ENCODE measurements at regions not wholly inside any gene's neighbourhood (a gene's known extent, or its start where the extent isn't known, plus 50 kb on each side); places are given as distances from the start of the nearest gene placed in this dataset.
A peak's percentile ranks its signal among the peaks of the same experiment; 100 is the strongest.

GRCh38 chr21:21668198-21668597 lies 670.0 kb downstream of the NCAM2 start:
- ATAC-seq = no peak
- DNase-seq = no peak
- no peak overlapping the region for H3K4me3 Mint-ChIP-seq
- no peaks in the 10 kb centered on the region for H3K4me1 Mint-ChIP-seq
- H3K36me3 Mint-ChIP-seq (ENCODE audit: low read depth) = no peaks in the 10 kb centered on the region
- POLR2A ChIA-PET = no interaction called here
- peaks cover 6% of the 10 kb centered on the region for H3K9me3 Mint-ChIP-seq (ENCODE audit: low read depth)
- H3K27ac Mint-ChIP-seq = no peak overlapping the region
- CTCF ChIA-PET = no interaction called here
- intact Hi-C loops (cut with DNase I, micrococcal nuclease) = no loop called here
- no peaks in the 10 kb centered on the region for H3K27me3 Mint-ChIP-seq

- CTCF ChIA-PET = interaction anchor here (0.6 kb wide), 1 partner anchor 123 kb away, joined by 3 read pairs; no protein-coding TSS in a partner anchor
- no peaks in the 10 kb centered on the region for H3K36me3 Mint-ChIP-seq (ENCODE audit: low read depth)
- no peaks in the 10 kb centered on the region for H3K4me1 Mint-ChIP-seq
- intact Hi-C loops (cut with DNase I, micrococcal nuclease) = no loop called here
- H3K27me3 Mint-ChIP-seq = no peaks in the 10 kb centered on the region
- ATAC-seq (no peak), DNase-seq (no peak)
- H3K4me3 Mint-ChIP-seq = no peak overlapping the region
- H3K27ac Mint-ChIP-seq = no peak overlapping the region
- POLR2A ChIA-PET = no interaction called here
- peaks cover 9% of the 10 kb centered on the region for H3K9me3 Mint-ChIP-seq (ENCODE audit: low read depth)
Measured at GRCh38 chr21:21673959-21674358, 675.8 kb downstream of the NCAM2 start.

- Mint-ChIP-seq H3K36me3 (ENCODE audit: low read depth) (no peaks in the 10 kb centered on the region), H3K27ac (no peak overlapping the region), H3K4me1 (no peaks in the 10 kb centered on the region), H3K4me3 (no peak overlapping the region), H3K27me3 (no peaks in the 10 kb centered on the region), H3K9me3 (ENCODE audit: low read depth) (peaks cover 11% of the 10 kb centered on the region)
- intact Hi-C loops (cut with DNase I, micrococcal nuclease) = no loop called here
- ATAC-seq = no peak
- ChIA-PET POLR2A (no interaction called here), CTCF (no interaction called here)
- no peak for DNase-seq
Measured at GRCh38 chr21:21675601-21676000, 677.4 kb downstream of the NCAM2 start.

- ChIA-PET CTCF (no interaction called here), POLR2A (no interaction called here)
- no peak overlapping the region for H3K4me3 Mint-ChIP-seq
- no peaks in the 10 kb centered on the region for H3K4me1 Mint-ChIP-seq
- H3K36me3 Mint-ChIP-seq (ENCODE audit: low read depth) = no peaks in the 10 kb centered on the region
- ATAC-seq (no peak), DNase-seq (no peak)
- H3K27me3 Mint-ChIP-seq = no peaks in the 10 kb centered on the region
- H3K27ac Mint-ChIP-seq = no peak overlapping the region
- intact Hi-C loops (cut with DNase I, micrococcal nuclease) = no loop called here
- H3K9me3 Mint-ChIP-seq (ENCODE audit: low read depth) = peaks cover 18% of the 10 kb centered on the region
Measured at GRCh38 chr21:21682172-21682571, 684.0 kb downstream of the NCAM2 start.

DNA sequence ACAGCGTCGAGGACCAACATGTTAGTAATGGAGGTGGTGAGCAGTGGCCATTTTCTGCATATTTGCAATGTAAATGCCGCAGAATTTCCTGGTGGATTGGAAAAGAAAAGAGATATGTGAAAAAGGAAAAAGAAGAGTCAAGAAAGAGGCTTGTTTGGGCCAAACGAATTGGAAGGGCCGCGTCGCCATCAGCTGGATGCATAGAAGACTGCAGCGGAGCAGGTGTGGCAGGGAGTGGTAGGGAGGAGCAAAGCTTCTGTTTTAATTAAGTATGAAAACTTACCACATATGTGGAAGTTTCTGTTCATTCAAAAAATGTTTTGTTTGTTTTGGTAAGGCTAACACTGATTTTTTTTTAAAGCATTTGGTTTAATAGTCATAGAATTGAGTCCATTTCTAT lies 690.7 kb downstream of the NCAM2 start:
- Mint-ChIP-seq H3K27me3 (no peaks in the 10 kb centered on the region), H3K4me1 (no peaks in the 10 kb centered on the region), H3K9me3 (ENCODE audit: low read depth) (peaks cover 4% of the 10 kb centered on the region), H3K4me3 (no peak overlapping the region), H3K27ac (no peak overlapping the region), H3K36me3 (ENCODE audit: low read depth) (no peaks in the 10 kb centered on the region)
- ChIA-PET CTCF (no interaction called here), POLR2A (no interaction called here)
- ATAC-seq (no peak), DNase-seq (peak; percentile 8)
- intact Hi-C loops (cut with DNase I, micrococcal nuclease) = no loop called here

DNA sequence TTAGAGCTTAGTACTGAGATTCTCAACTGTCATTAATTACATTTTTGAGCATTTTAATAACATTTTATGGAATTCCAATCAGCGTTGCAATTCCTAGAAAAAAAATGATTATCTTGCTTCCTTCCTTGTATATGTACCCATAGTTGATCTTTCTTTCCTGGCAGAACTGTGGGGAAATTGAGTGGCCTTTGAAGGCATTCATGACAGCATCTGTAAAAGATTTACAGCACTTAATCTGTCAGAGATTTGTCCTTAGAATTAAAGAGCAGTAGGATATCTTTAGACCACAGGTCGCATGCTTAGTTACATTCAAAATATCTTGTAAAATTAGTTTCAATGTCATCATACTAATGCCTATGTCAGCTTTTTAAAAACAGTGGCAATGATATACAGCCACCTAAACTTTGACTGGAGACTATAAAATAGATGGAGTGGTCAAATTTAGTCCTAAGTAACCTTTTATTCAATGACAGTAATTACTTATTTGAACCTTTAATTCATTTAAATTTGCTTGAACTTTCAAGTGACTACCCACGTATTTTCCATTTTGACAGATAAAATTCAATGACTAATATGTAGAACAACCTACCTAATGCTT lies 692.0 kb downstream of the NCAM2 start:
- no peaks in the 10 kb centered on the region for H3K27me3 Mint-ChIP-seq
- H3K4me1 Mint-ChIP-seq = no peaks in the 10 kb centered on the region
- CTCF ChIA-PET = no interaction called here
- peaks cover 4% of the 10 kb centered on the region for H3K9me3 Mint-ChIP-seq (ENCODE audit: low read depth)
- ATAC-seq (no peak), DNase-seq (no peak)
- H3K36me3 Mint-ChIP-seq (ENCODE audit: low read depth) = no peaks in the 10 kb centered on the region
- intact Hi-C loops (cut with DNase I, micrococcal nuclease) = no loop called here
- no peak overlapping the region for H3K27ac Mint-ChIP-seq
- H3K4me3 Mint-ChIP-seq = no peak overlapping the region
- POLR2A ChIA-PET = interaction anchor here (0.7 kb wide), 1 partner anchor 58 kb away, joined by 4 read pairs; no protein-coding TSS in a partner anchor

DNA sequence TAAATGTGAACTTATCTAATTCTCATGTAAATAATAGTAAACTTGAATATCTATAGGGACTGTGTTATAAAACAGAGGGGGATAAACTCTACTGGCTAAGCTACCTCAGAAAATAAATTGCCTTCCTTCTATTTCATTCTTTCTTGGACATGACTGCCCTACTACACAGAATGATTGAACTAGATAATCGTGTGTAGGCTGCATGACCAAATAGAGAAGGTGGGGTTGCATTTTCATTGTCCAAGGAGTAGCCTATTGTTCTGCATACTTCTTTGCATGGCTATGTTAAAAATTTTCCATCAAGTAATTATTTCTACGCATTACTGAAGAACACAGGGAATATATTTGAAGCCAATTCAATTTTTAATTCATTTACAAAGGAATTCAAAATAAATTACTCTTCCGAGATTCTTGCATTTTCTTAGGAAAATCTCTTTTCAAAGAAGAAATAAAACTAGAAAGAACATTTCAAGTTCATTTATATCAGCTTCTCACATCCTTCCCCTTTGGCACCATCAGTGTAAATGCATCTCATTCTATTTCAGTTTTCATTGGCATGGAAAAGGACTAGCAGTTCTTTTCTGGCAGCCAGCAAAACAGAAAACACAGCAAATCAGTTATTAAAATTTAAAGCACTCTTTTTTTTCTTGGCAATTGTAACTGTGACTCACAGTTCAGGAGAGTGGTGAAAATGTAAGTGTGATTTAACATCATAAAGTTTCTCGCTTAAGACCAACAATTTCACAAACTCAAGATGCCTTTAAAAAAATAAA lies 714.7 kb downstream of the NCAM2 start:
- H3K9me3 Mint-ChIP-seq (ENCODE audit: low read depth) = peaks cover 7% of the 10 kb centered on the region
- H3K4me3 Mint-ChIP-seq = no peak overlapping the region
- H3K27ac Mint-ChIP-seq = no peak overlapping the region
- no peaks in the 10 kb centered on the region for H3K36me3 Mint-ChIP-seq (ENCODE audit: low read depth)
- H3K4me1 Mint-ChIP-seq = no peaks in the 10 kb centered on the region
- ATAC-seq = no peak
- no peak for DNase-seq
- intact Hi-C loops (cut with DNase I, micrococcal nuclease) = no loop called here
- ChIA-PET CTCF (interaction anchor here (0.7 kb wide), 1 partner anchor 793 kb away, joined by 3 read pairs; no protein-coding TSS in a partner anchor), POLR2A (no interaction called here)
- H3K27me3 Mint-ChIP-seq = no peaks in the 10 kb centered on the region

DNA sequence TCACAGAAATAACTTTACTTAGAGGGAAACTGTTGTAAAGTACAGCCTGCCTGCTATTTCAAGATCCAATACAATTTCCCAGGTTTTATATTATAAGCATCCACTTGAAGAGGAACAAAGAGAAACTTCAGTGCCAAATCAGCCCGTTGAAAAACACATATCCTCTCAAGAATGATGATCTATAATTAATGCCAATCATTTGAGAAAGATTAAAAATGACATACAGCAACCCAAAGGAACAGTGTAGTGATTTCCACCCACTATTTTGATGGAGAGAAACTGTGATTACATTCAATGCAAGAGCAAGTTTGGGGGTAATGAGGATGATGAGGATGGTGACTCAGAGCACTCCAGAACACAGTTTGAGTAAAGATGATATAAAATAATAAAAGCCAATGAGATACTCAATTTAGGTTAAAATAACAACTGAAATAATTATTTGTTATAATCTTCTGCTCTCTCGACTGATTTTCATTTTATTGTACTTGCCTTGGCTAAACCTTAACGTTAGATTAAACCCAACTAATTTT lies 715.5 kb downstream of the NCAM2 start:
- Mint-ChIP-seq H3K4me3 (no peak overlapping the region), H3K4me1 (no peaks in the 10 kb centered on the region), H3K9me3 (ENCODE audit: low read depth) (peaks cover 6% of the 10 kb centered on the region)

GRCh38 chr21:21714426-21714825 lies 716.2 kb downstream of the NCAM2 start:
- H3K4me1 Mint-ChIP-seq = no peaks in the 10 kb centered on the region
- intact Hi-C loops (cut with DNase I, micrococcal nuclease) = no loop called here

More for the DNA sequence above, 715.5 kb downstream of the NCAM2 start:
- POLR2A ChIA-PET = no interaction called here
- no peaks in the 10 kb centered on the region for H3K36me3 Mint-ChIP-seq (ENCODE audit: low read depth)
- H3K27ac Mint-ChIP-seq = no peak overlapping the region
- ATAC-seq (no peak), DNase-seq (no peak)
- intact Hi-C loops (cut with DNase I, micrococcal nuclease) = no loop called here
- CTCF ChIA-PET = no interaction called here
- no peaks in the 10 kb centered on the region for H3K27me3 Mint-ChIP-seq

DNA sequence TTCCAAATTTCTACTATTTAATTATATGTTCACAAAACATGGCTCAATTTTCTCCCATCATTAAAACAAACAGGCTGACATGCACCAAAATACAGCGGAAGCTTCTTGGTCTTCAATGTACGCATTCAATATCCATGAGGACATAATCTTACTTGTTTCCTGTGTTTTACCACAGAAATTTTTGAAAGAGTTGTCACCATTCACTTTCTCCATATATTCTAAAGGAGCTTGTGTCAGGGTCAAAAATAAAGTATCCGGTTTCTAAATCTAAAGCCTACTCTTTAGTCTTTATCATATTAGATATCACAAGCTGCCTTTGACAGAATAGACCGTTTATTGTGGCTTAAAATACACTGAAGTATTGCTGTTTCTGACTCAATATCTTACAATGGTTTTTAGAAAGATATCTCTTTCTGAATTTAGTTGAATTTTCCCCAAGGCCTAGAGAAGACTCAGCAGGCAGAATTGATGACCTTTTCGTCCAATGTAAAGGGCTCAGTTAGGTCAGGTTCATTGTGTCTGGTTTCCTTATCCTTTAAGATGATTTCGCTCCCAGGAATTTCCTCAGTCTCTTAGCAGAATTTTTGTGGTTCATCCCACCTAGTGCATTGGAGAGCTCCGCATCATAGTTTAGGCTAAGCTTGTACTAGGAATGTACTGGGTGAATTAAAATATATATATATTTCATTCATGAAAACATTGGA lies 717.2 kb downstream of the NCAM2 start:
- intact Hi-C loops (cut with DNase I, micrococcal nuclease) = no loop called here
- Mint-ChIP-seq H3K4me3 (no peak overlapping the region), H3K27me3 (no peaks in the 10 kb centered on the region), H3K27ac (no peak overlapping the region), H3K36me3 (ENCODE audit: low read depth) (no peaks in the 10 kb centered on the region), H3K9me3 (ENCODE audit: low read depth) (peaks cover 8% of the 10 kb centered on the region), H3K4me1 (no peaks in the 10 kb centered on the region)
- ATAC-seq (no peak), DNase-seq (no peak)
- CTCF ChIA-PET = no interaction called here
- POLR2A ChIA-PET = no interaction called here

More at GRCh38 chr21:21714426-21714825, 716.2 kb downstream of the NCAM2 start:
- H3K9me3 Mint-ChIP-seq (ENCODE audit: low read depth) = peaks cover 8% of the 10 kb centered on the region
- no peaks in the 10 kb centered on the region for H3K27me3 Mint-ChIP-seq
- no peak overlapping the region for H3K4me3 Mint-ChIP-seq
- no peak for DNase-seq
- no peak for ATAC-seq
- CTCF ChIA-PET = no interaction called here
- no peaks in the 10 kb centered on the region for H3K36me3 Mint-ChIP-seq (ENCODE audit: low read depth)
- POLR2A ChIA-PET = no interaction called here
- H3K27ac Mint-ChIP-seq = no peak overlapping the region

- ATAC-seq = no peak
- POLR2A ChIA-PET = no interaction called here
- Mint-ChIP-seq H3K27me3 (no peaks in the 10 kb centered on the region), H3K27ac (no peak overlapping the region), H3K36me3 (ENCODE audit: low read depth) (no peaks in the 10 kb centered on the region), H3K4me1 (no peaks in the 10 kb centered on the region), H3K9me3 (ENCODE audit: low read depth) (peaks cover 3% of the 10 kb centered on the region), H3K4me3 (no peak overlapping the region)
- CTCF ChIA-PET = no interaction called here
- intact Hi-C loops (cut with DNase I, micrococcal nuclease) = no loop called here
- no peak for DNase-seq
Measured at GRCh38 chr21:21722731-21723130, 724.5 kb downstream of the NCAM2 start.

- Mint-ChIP-seq H3K9me3 (ENCODE audit: low read depth) (peaks cover 9% of the 10 kb centered on the region), H3K36me3 (ENCODE audit: low read depth) (no peaks in the 10 kb centered on the region), H3K4me3 (no peak overlapping the region), H3K4me1 (no peaks in the 10 kb centered on the region), H3K27ac (no peak overlapping the region), H3K27me3 (no peaks in the 10 kb centered on the region)
- ChIA-PET CTCF (no interaction called here), POLR2A (no interaction called here)
- ATAC-seq (no peak), DNase-seq (no peak)
- intact Hi-C loops (cut with DNase I, micrococcal nuclease) = no loop called here
Measured at GRCh38 chr21:21730512-21730911, 732.3 kb downstream of the NCAM2 start.
